Forelimb muscle (tissue), 1 donor: ENCODE measurements at regions not wholly inside any gene's neighbourhood (a gene's known extent, or its start where the extent isn't known, plus 50 kb on each side); places are given as distances from the start of the nearest gene placed in this dataset.
"Not testable (repeated sequence)": the region's sequence is repeated elsewhere in the genome, so short reads cannot be mapped to it uniquely, and the experiment has no call there.

ENCODE experiments used
- DNase-seq: peaks from one replicate; pipeline ENCODE4 v3.0.0-alpha.2; 2013; ENCODE audit warnings: low read depth

DNA sequence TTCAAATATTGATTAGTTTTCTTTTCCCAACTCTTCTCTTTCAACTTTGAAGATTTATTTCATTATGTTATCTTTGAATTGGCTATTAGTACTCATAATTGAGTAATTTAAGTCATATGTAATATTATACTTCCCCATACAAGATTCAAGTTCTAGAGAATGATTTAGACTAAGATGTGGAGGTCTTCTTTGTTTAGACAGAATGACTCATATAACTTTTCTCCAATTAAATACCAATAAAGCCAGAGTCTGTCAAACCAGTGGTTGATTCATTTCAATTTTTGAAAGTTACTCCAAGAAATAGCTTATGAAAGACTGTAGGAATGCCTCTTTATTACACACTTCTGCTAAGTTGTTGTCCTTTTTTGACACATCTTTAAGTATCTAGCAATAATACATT lies 115.8 kb upstream of the SLC35F3 start:
- no peak for DNase-seq

DNA sequence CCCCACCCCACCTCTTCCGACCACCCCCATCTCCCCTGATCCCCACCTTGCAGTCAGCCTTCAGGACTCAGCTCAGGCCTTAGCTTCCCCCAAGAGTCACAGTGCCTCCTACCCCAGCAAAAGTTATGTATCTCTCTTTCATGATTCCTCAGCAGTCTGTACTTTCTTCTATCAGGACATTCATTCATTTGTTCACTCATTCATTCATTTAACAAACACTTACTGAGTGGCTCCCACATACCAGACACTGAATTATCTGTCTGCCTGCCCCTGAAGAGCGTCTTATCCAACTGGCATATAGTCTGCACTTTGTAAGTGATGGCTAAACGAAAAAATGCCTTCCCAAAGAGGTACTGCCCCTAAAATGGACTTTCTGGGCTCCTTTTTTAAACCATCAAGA lies 114.4 kb upstream of the SLC35F3 start:
- no peak for DNase-seq

DNA sequence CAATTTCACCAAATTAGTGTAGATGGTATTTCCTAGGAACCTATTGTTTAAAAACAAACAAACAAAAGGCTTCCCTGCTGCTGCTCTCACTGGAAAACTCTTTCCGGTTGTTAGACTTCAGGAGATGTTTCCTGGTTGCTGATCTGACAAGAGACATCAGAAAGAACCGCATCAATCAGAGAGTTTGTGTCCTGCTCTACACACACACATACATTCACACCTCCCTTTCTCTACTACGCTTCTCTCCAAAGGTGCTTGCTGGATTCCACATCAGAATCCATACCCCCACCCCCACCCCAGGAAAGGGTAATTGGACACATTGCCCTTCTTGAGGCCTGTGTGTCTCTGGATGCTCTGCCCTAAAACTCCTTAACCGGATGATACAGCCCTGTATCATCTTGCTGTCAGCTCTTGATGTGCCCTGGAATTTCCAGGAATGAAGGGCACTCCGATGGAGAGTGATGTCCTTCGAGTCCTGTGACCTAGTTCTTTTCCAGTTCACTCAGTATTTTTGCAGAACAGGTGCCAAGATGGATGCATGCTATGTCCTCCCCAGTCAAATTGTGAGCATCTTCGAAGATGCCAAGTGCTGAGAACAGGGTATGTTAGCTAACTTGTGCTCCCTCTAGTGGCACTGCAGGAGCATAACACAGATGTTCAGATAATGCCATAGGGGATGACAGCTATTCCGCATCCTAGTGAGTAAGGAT lies 113.7 kb upstream of the SLC35F3 start:
- peak; percentile 61 for DNase-seq

DNA sequence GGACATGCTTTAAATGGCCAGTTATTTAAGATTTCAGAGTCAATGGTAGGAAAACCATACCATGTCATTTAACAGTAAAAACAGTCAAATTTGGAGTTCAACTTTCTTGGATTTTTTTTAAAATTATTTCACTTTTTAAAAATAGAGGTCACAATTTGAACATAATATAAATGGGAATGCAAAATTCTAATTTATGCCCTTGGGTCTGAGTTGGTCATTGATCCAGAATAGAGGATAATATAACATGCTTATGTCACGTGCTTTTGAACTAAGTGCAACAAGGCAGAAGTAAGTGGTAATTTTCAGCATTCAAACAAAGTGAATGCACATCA lies 113.1 kb upstream of the SLC35F3 start:
- DNase-seq: no peak

GRCh38 chr1:233791721-233792120 lies 112.8 kb upstream of the SLC35F3 start:
- no peak for DNase-seq

GRCh38 chr1:233794863-233795262 lies 109.6 kb upstream of the SLC35F3 start:
- no peak for DNase-seq

GRCh38 chr1:233796146-233796783 lies 108.2 kb upstream of the SLC35F3 start:
- DNase-seq: no peak

GRCh38 chr1:233802611-233803010 lies 101.9 kb upstream of the SLC35F3 start:
- no peak for DNase-seq

DNA sequence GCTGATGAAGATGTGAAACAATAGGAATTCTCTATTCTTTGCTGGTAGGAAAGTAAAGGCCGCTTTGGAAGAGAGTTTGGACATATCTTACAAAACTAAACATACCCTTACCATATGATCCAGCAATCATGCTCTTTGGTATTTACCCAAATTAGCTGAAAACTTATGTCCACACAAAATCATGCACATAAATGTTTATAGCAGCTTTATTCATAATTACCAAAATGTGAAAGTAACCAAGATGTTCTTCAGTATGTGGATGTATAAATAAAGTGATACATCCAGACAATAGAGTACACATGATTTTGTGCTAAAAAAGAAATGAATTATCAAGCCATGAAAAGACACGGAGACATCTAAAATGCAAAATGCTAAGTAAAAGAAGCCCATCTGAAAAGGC lies 98.7 kb upstream of the SLC35F3 start:
- DNase-seq: no peak

GRCh38 chr1:233815357-233815756 lies 89.1 kb upstream of the SLC35F3 start:
- no peak for DNase-seq

DNA sequence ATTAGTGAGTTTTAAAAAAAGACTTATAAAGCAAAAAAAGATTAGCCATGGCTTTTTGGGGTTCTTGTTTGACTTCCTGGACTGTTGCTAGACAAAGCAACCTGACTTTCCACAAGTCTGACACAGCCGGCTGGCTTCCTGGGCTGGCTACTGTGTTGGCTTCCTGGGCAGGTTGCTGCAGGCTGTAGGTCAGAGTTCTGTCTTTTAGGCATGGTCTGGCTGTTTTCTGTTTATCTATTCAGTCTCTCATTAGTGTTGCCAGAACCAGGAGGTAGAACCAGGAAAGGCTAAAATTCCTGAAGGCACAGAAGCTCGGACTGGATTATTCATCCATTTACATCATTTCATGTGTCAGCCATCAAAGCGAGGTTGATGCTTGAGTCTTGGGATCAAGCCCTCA lies 88.6 kb upstream of the SLC35F3 start:
- DNase-seq: no peak

DNA sequence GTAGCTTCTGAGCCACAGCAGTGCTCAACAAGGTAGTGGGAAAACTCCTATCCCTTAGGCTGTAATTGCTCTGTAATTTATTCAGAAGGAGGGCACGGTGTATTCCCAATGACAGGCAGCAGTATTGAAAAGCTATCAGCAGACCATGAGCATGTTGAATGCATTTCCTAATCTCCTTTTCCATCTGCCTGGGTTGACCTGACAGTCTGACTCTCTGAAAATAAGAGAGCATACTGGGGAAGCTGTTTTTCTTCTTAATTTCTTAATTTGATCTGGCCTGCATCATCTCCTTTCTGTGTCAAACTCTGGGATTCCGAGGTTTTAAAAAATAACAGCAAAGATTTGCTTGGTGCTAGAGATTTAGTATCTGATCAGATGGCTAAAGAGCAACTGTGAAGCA lies 88.1 kb upstream of the SLC35F3 start:
- DNase-seq: no peak

DNA sequence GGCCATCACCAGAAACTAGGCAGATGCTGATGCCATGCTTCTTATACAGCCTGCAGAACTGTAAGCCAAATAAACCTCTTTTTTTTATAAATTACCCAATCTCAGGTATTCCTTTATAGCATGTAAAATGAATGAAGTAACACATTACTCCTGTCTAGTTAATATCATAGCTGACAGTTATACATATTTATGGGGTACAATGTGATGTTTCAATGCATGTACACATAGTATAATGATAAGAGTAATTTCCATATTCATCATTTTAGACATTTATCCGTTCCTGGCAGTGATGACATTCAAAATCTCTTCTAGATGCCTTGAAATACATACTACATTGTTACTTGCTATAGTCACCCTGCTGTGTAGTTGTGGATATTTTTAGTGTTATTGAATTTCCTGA lies 85.4 kb upstream of the SLC35F3 start:
- DNase-seq: no peak

- not testable (repeated sequence) for DNase-seq
Measured at GRCh38 chr1:233824179-233824578, 80.3 kb upstream of the SLC35F3 start.

GRCh38 chr1:233827937-233828336 lies 76.5 kb upstream of the SLC35F3 start:
- DNase-seq: not testable (repeated sequence)

GRCh38 chr1:233828480-233828879 lies 76.0 kb upstream of the SLC35F3 start:
- DNase-seq: no peak

DNA sequence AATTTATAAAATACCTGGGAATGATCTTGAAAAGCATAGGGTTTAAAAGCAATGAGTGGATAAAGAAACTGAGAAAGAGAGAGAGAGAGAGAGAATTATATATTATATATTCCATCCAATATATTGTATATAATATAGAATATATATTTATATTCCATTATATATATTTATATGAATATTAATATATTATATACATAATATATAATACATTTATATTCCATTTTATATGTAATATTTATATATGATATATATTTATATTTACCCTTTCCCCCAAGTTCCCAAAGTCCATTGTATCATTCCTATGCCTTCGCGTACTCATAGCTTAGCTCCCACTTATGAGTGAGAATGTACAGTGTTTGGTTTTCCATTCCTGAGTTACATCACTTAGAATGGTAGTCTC lies 69.9 kb upstream of the SLC35F3 start:
- no peak for DNase-seq

DNA sequence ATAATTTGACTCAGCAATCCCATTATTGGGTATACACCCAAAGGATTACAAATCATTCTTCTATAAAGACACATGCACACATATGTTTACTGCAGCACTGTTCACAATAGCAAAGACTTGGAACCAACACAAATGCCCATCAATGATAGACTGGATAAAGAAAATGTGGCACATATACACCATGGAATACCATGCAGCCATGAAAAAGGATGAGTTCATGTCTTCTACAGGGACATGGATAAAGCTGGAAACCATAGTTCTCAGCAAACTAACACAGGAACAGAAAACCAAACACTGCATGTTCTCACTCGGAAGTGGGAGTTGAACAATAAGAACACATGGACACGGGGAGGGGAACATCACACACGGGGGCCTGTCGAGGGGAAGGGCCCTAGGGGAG lies 66.3 kb upstream of the SLC35F3 start:
- DNase-seq: not testable (repeated sequence)

GRCh38 chr1:233843525-233844204 lies 60.8 kb upstream of the SLC35F3 start:
- no peak for DNase-seq

GRCh38 chr1:233844275-233844674 lies 60.2 kb upstream of the SLC35F3 start:
- no peak for DNase-seq

- DNase-seq: no peak
Measured at GRCh38 chr1:233844692-233845091, 59.8 kb upstream of the SLC35F3 start.
